ENCODE measurements at regions not wholly inside any gene's neighbourhood (a gene's known extent, or its start where the extent isn't known, plus 50 kb on each side); places are given as distances from the start of the nearest gene placed in this dataset.

GRCh38 chr21:35219719-35220118, 170.6 kb upstream of the RUNX1 start:
- Histone ChIP-seq H3K4me3 (no peak overlapping the region), H3K9me3 (no peaks in the 10 kb centered on the region), H3K27ac (no peak overlapping the region), H3K27me3 (no peaks in the 10 kb centered on the region), H3K36me3 (no peaks in the 10 kb centered on the region), H3K4me1 (peaks cover 0 to 10% (median 2%) of the 10 kb centered on the region in 4 donors)
- WGBS, 2 donors: 90% methylated on average over 2 of the region's 2 CpGs
- TF ChIP-seq POLR2A (IDR thresholded peaks at IDR 0.05): no peak
- TF ChIP-seq EP300 (IDR thresholded peaks at IDR 0.05): no peak
- TF ChIP-seq POLR2AphosphoS5 (IDR thresholded peaks at IDR 0.05): no peak
- TF ChIP-seq, protein P1, sequence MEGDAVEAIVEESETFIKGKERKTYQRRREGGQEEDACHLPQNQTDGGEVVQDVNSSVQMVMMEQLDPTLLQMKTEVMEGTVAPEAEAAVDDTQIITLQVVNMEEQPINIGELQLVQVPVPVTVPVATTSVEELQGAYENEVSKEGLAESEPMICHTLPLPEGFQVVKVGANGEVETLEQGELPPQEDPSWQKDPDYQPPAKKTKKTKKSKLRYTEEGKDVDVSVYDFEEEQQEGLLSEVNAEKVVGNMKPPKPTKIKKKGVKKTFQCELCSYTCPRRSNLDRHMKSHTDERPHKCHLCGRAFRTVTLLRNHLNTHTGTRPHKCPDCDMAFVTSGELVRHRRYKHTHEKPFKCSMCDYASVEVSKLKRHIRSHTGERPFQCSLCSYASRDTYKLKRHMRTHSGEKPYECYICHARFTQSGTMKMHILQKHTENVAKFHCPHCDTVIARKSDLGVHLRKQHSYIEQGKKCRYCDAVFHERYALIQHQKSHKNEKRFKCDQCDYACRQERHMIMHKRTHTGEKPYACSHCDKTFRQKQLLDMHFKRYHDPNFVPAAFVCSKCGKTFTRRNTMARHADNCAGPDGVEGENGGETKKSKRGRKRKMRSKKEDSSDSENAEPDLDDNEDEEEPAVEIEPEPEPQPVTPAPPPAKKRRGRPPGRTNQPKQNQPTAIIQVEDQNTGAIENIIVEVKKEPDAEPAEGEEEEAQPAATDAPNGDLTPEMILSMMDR (IDR thresholded peaks at IDR 0.05): no peak
- DNase-seq: no peak
- ATAC-seq (ENCODE audit: low FRiP score in 2 of 2): no peak

DNA sequence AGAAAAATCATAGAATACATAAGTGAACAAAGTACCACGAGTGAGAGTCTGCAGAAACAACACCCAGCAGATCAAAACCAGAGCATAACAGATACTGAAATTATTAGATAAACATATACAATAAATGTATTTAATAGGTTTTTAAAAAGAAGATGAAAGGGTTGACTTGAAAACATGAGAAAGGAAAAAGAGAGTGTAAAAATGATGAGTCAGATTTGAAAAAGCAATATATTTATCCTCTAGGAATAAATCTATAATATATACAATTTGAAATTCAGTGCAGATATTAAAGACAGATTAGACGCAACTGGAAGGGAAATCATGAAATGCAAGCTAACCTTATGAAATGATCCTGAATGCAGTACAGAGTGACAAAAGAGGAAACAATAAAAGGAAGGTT, 170.2 kb upstream of the RUNX1 start:
- H3K9me3 ChIP-seq: no peaks in the 10 kb centered on the region
- H3K36me3 ChIP-seq: no peaks in the 10 kb centered on the region
- no peaks in the 10 kb centered on the region for H3K27me3 ChIP-seq
- H3K27ac ChIP-seq: no peak overlapping the region
- peaks cover 0 to 10% (median 2%) of the 10 kb centered on the region in 4 donors for H3K4me1 ChIP-seq
- TF ChIP-seq EP300 (IDR thresholded peaks at IDR 0.05): no peak
- TF ChIP-seq POLR2A (IDR thresholded peaks at IDR 0.05): no peak
- TF ChIP-seq POLR2AphosphoS5 (IDR thresholded peaks at IDR 0.05): no peak
- TF ChIP-seq, protein P1 (IDR thresholded peaks at IDR 0.05): no peak
- DNase-seq: no peak
- H3K4me3 ChIP-seq: no peak overlapping the region
- WGBS, 2 donors: 64 to 65% methylated on average over 2 of the region's 2 CpGs
- no peak for ATAC-seq (ENCODE audit: low FRiP score in 2 of 2)

GRCh38 chr21:35217504-35218060, 168.5 kb upstream of the RUNX1 start:
- Histone ChIP-seq H3K4me1 (peaks cover 0 to 5% (median 2%) of the 10 kb centered on the region in 4 donors), H3K27me3 (no peaks in the 10 kb centered on the region), H3K36me3 (no peaks in the 10 kb centered on the region), H3K9me3 (no peaks in the 10 kb centered on the region), H3K27ac (peak overlapping the region in 1 of 4 donors; percentile 12), H3K4me3 (no peak overlapping the region)
- WGBS, 2 donors: 78 to 88% methylated on average over 1 of the region's 1 CpG
- DNase-seq (peak in 1 of 2 donors; percentile 34), ATAC-seq (ENCODE audit: low FRiP score in 2 of 2) (peak; percentile 32 to 88)
- TF ChIP-seq POLR2A (IDR thresholded peaks at IDR 0.05) (no peak), POLR2AphosphoS5 (IDR thresholded peaks at IDR 0.05) (peak in 1 of 2 donors; percentile 60), EP300 (IDR thresholded peaks at IDR 0.05) (peak in 2 of 4 donors; percentile 18 to 32)
- TF ChIP-seq, protein P1 (IDR thresholded peaks at IDR 0.05): no peak

GRCh38 chr21:35216996-35217395, 167.9 kb upstream of the RUNX1 start:
- H3K27ac ChIP-seq: peak overlapping the region in 1 of 4 donors; percentile 19
- no peaks in the 10 kb centered on the region for H3K27me3 ChIP-seq
- TF ChIP-seq POLR2AphosphoS5 (IDR thresholded peaks at IDR 0.05) (no peak), EP300 (IDR thresholded peaks at IDR 0.05) (no peak), POLR2A (IDR thresholded peaks at IDR 0.05) (no peak)
- TF ChIP-seq, protein P1 (IDR thresholded peaks at IDR 0.05): no peak
- H3K9me3 ChIP-seq: no peaks in the 10 kb centered on the region
- ATAC-seq (ENCODE audit: low FRiP score in 2 of 2): no peak
- no peak overlapping the region for H3K4me3 ChIP-seq
- DNase-seq: no peak
- 74 to 75% methylated on average over 1 of the region's 1 CpG for WGBS, 2 donors
- no peaks in the 10 kb centered on the region for H3K4me1 ChIP-seq
- H3K36me3 ChIP-seq: no peaks in the 10 kb centered on the region

DNA sequence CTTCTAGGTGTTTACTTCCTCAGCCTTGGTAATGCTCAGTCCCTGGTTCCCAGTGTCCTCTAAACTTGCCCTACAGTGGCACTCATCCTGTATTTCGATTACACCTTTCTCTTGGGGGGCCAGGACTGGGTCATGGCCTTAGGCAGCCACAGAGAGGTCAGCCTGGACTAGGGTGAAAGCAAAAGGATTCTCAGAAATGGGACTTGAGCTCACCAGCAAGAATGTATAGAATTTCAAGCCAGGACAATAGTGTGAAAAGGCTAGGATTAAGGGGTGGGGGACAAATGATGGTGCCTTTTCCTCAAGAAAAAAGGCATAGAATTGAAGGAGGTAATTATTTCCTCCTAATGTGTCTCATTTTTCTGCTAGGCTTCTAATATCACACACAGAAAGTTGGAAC, 166.8 kb upstream of the RUNX1 start:
- Histone ChIP-seq H3K27ac (no peak overlapping the region), H3K9me3 (no peaks in the 10 kb centered on the region), H3K36me3 (no peaks in the 10 kb centered on the region), H3K27me3 (no peaks in the 10 kb centered on the region), H3K4me1 (no peaks in the 10 kb centered on the region), H3K4me3 (no peak overlapping the region)
- ATAC-seq (ENCODE audit: low FRiP score in 2 of 2) (no peak), DNase-seq (no peak)
- 69 to 92% methylated on average over 1 of the region's 1 CpG for WGBS, 2 donors
- TF ChIP-seq EP300 (IDR thresholded peaks at IDR 0.05) (no peak), POLR2AphosphoS5 (IDR thresholded peaks at IDR 0.05) (no peak), POLR2A (IDR thresholded peaks at IDR 0.05) (no peak)
- TF ChIP-seq, protein P1 (IDR thresholded peaks at IDR 0.05): no peak

Data from upper lobe of left lung (tissue), 6 donors.